ENCODE measurements at regions not wholly inside any gene's neighbourhood (a gene's known extent, or its start where the extent isn't known, plus 50 kb on each side); places are given as distances from the start of the nearest gene placed in this dataset.

- TF ChIP-seq HDGF (IDR thresholded peaks at IDR 0.05; ENCODE audit: borderline replicate concordance) (no peak), NFRKB (IDR thresholded peaks at IDR 0.05) (no peak), CTBP1 (IDR thresholded peaks at IDR 0.05; ENCODE audit: borderline replicate concordance) (no peak), TARDBP (IDR thresholded peaks at IDR 0.05) (no peak), ZNF384 (IDR thresholded peaks at IDR 0.05) (no peak), ARNT (IDR thresholded peaks at IDR 0.05) (no peak)
- CTCF ChIA-PET, result no interaction called here
- no peak for DNase-seq (ENCODE audit: extremely low spot score)
- POLR2A ChIA-PET, result no interaction called here
These were observed 69.9 kb upstream of the ARHGEF7 start for GRCh38 chr13:111045170-111045569.

DNA sequence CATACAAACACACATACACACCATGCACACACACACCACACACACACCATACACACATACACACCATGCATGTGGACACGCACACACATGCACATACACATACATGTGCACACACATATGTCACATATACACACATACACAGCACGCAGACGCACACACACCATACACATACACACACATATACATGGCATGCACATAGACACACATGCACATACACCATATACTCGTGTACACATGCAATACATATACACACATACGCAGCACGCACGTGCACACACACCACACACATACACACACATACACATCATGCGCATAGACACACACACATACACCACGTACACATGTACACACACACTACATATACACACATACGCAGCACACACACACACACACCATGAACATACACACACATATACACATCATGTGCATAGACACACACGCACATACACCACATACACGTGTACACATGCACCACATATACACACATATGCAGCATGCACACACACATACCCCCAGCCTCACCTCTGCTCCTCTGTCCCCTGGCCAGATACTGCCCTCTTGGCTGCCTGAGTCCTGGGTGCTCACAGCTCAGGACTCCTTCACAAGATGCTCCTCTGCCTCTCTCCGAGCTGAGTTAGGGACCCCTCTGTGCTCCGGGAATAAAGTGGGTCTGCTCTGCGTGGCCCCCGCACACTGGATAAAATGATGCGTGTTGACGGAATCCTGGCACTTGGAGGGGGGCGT is 70.9 kb upstream of the ARHGEF7 start:
- ChIA-PET CTCF (no interaction called here), POLR2A (no interaction called here)
- TF ChIP-seq ELF4 (IDR thresholded peaks at IDR 0.05) (no peak), CTBP1 (IDR thresholded peaks at IDR 0.05; ENCODE audit: borderline replicate concordance) (no peak), L3MBTL2 (conservative IDR thresholded peaks at IDR 0.05) (no peak)
- TF ChIP-seq, protein P1, sequence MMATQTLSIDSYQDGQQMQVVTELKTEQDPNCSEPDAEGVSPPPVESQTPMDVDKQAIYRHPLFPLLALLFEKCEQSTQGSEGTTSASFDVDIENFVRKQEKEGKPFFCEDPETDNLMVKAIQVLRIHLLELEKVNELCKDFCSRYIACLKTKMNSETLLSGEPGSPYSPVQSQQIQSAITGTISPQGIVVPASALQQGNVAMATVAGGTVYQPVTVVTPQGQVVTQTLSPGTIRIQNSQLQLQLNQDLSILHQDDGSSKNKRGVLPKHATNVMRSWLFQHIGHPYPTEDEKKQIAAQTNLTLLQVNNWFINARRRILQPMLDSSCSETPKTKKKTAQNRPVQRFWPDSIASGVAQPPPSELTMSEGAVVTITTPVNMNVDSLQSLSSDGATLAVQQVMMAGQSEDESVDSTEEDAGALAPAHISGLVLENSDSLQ (IDR thresholded peaks at IDR 0.05), result no peak
- DNase-seq (ENCODE audit: extremely low spot score), result no peak

GRCh38 chr13:111043575-111043982 is 71.5 kb upstream of the ARHGEF7 start:
- ChIA-PET CTCF (no interaction called here), POLR2A (no interaction called here)
- no peak for TF ChIP-seq TARDBP (IDR thresholded peaks at IDR 0.05)
- no peak for TF ChIP-seq FOXA1 (IDR thresholded peaks at IDR 0.05)
- no peak for DNase-seq (ENCODE audit: extremely low spot score)

GRCh38 chr13:111042661-111043226 is 72.4 kb upstream of the ARHGEF7 start:
- DNase-seq (ENCODE audit: extremely low spot score), result no peak
- CTCF ChIA-PET, result no interaction called here
- POLR2A ChIA-PET, result no interaction called here
- TF ChIP-seq FOXK2 (IDR thresholded peaks at IDR 0.05) (no peak), L3MBTL2 (conservative IDR thresholded peaks at IDR 0.05) (no peak), NFRKB (IDR thresholded peaks at IDR 0.05) (no peak), HDGF (IDR thresholded peaks at IDR 0.05; ENCODE audit: borderline replicate concordance) (no peak), FOXA1 (IDR thresholded peaks at IDR 0.05) (no peak)

DNA sequence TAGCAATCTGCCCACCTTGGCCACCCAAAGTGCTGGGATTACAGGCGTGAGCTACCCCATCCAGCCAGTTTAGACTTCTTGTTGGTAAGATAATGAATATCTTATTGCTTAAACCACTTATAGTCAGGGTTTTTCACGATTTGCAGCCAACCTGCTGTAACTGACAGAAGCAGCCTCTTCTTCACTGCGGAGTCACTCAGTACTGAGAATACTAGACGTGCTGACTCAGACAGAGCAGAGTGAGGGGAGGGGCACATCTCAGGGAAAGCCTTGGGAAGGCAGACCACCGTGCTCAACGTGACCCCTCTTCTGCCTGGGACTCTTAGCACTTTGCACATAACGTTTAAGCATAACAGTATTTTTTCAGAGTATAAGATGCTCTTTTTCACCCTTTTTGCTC is 74.3 kb upstream of the ARHGEF7 start:
- CTCF ChIA-PET, result no interaction called here
- POLR2A ChIA-PET, result no interaction called here
- no peak for DNase-seq (ENCODE audit: extremely low spot score)
- no peak for TF ChIP-seq LEF1 (IDR thresholded peaks at IDR 0.05; ENCODE audit: borderline replicate concordance)
- no peak for TF ChIP-seq ZNF384 (IDR thresholded peaks at IDR 0.05)
- TF ChIP-seq NFRKB (IDR thresholded peaks at IDR 0.05), result no peak
- no peak for TF ChIP-seq BHLHE40 (IDR thresholded peaks at IDR 0.05; ENCODE audit: borderline replicate concordance)
- no peak for TF ChIP-seq ARNT (IDR thresholded peaks at IDR 0.05)
- TF ChIP-seq HDGF (IDR thresholded peaks at IDR 0.05; ENCODE audit: borderline replicate concordance), result no peak
- no peak for TF ChIP-seq FOXM1 (IDR thresholded peaks at IDR 0.05; ENCODE audit: borderline replicate concordance)
- no peak for TF ChIP-seq CTBP1 (IDR thresholded peaks at IDR 0.05; ENCODE audit: borderline replicate concordance)
- TF ChIP-seq TARDBP (IDR thresholded peaks at IDR 0.05), result no peak
- no peak for TF ChIP-seq FOXA1 (IDR thresholded peaks at IDR 0.05)
- no peak for TF ChIP-seq SP1 (IDR thresholded peaks at IDR 0.05)
- TF ChIP-seq ELF4 (IDR thresholded peaks at IDR 0.05), result no peak
- TF ChIP-seq L3MBTL2 (conservative IDR thresholded peaks at IDR 0.05), result no peak
- no peak for TF ChIP-seq FOXK2 (IDR thresholded peaks at IDR 0.05)
- TF ChIP-seq, protein P1 (IDR thresholded peaks at IDR 0.05), result no peak
- no peak for TF ChIP-seq SUZ12 (IDR thresholded peaks at IDR 0.05)

DNA sequence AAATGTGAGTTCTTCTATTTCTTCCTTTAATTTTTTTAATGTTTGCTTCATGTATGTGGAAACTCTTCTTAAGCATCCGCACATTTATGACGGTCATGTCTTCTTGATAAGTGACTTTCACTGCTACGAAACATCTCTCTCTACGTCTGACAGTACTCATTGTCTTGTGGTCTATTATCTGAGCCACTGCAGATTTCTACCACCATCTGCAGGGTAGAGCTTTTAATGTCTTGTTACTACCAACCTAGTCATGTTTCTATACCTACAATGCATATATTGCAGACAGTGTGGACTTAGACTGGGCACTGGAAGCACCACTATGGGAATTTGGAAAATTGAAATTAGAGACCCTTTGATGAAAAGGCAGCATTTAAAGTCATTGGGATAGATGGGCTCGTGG is 75.4 kb upstream of the ARHGEF7 start:
- CTCF ChIA-PET, result no interaction called here
- no peak for DNase-seq (ENCODE audit: extremely low spot score)
- no peak for TF ChIP-seq FOXA1 (IDR thresholded peaks at IDR 0.05)
- TF ChIP-seq, protein P1 (IDR thresholded peaks at IDR 0.05), result no peak
- no peak for TF ChIP-seq BHLHE40 (IDR thresholded peaks at IDR 0.05; ENCODE audit: borderline replicate concordance)
- no peak for TF ChIP-seq SP1 (IDR thresholded peaks at IDR 0.05)
- TF ChIP-seq SUZ12 (IDR thresholded peaks at IDR 0.05), result no peak
- no peak for TF ChIP-seq ARNT (IDR thresholded peaks at IDR 0.05)
- no peak for TF ChIP-seq FOXK2 (IDR thresholded peaks at IDR 0.05)
- TF ChIP-seq HDGF (IDR thresholded peaks at IDR 0.05; ENCODE audit: borderline replicate concordance), result no peak
- TF ChIP-seq ZNF384 (IDR thresholded peaks at IDR 0.05), result no peak
- TF ChIP-seq ELF4 (IDR thresholded peaks at IDR 0.05), result no peak
- TF ChIP-seq CTBP1 (IDR thresholded peaks at IDR 0.05; ENCODE audit: borderline replicate concordance), result no peak
- TF ChIP-seq FOXM1 (IDR thresholded peaks at IDR 0.05; ENCODE audit: borderline replicate concordance), result no peak
- TF ChIP-seq NFRKB (IDR thresholded peaks at IDR 0.05), result no peak
- TF ChIP-seq L3MBTL2 (conservative IDR thresholded peaks at IDR 0.05), result no peak
- no peak for TF ChIP-seq LEF1 (IDR thresholded peaks at IDR 0.05; ENCODE audit: borderline replicate concordance)
- TF ChIP-seq TARDBP (IDR thresholded peaks at IDR 0.05), result no peak
- POLR2A ChIA-PET, result no interaction called here

DNA sequence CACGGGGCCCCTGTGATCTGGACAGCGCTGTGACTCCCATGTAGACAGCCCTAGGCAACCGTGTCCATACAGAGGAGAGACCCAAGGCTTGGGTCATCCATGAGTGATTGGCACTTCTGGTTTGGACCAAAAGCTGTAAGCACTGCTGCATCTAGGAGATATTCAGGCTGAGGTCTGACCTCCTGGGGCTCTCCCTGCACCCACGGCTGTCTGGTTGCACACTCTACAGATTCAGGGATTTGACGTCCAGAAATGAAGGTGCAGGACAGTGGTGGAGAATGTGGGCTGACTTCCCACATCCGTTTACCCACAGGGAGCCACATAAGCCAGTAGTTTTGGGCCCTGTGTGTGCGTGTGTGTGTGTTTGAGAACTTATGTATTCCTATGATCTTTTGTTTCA is 76.2 kb upstream of the ARHGEF7 start:
- POLR2A ChIA-PET, result no interaction called here

More for the DNA sequence above, 76.2 kb upstream of the ARHGEF7 start:
- TF ChIP-seq SUZ12 (IDR thresholded peaks at IDR 0.05) (no peak), FOXA1 (IDR thresholded peaks at IDR 0.05) (no peak)
- TF ChIP-seq, protein P1 (IDR thresholded peaks at IDR 0.05), result no peak
- CTCF ChIA-PET, result no interaction called here
- DNase-seq (ENCODE audit: extremely low spot score), result no peak

All from HEK293T (cell line).